NCI-H82 treated with DMSO at 0.1 percent for 48 hours (cell line): ENCODE measurements at regions not wholly inside any gene's neighbourhood (a gene's known extent, or its start where the extent isn't known, plus 50 kb on each side); places are given as distances from the start of the nearest gene placed in this dataset.
A peak's percentile ranks its signal among the peaks of the same experiment; 100 is the strongest.

Source experiments
- DNase-seq: peaks from one replicate; lab custom pipeline; 2025; ENCODE audit not compliant: unreplicated experiment; lab: John Stamatoyannopoulos, UW

DNA sequence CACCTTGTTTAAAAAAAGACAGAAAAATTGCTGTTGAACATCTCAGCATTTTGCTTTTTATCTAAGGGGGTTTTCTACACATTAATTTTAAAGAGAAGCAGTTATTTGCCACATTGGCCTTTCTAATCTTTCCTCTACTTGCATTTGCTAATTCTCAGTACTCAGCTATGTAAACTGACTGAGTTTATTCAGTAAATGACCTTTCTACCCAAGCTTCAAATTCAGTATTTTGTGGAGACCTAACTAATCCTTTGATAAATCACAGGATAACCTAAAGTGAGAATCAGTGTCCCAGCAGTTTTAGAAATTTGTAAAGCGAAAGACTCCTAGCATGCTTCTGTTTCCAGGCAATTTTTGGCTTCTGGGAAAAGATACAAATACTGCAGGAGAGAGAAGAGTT lies 288.4 kb downstream of the ASXL3 start:
- DNase-seq = no peak

DNA sequence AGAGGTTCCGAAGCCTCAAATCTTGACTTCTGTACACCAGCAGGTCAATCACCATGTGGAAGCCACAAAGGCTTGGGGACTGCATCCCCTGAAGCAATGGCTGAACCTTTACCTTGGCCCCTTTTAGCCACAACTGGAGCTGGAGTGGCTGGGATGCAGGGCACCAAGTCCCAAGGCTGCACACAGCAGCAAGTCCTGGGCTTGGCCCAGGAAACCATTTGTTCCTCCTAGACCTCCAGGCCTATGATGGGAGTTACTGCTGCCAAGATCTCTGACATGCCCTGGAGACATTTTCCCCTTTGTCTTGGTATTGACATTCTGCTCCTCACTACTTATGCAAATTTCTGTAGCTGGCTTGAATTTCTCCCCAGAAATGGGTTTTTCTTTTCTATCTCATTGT lies 285.9 kb downstream of the ASXL3 start:
- no peak for DNase-seq

DNA sequence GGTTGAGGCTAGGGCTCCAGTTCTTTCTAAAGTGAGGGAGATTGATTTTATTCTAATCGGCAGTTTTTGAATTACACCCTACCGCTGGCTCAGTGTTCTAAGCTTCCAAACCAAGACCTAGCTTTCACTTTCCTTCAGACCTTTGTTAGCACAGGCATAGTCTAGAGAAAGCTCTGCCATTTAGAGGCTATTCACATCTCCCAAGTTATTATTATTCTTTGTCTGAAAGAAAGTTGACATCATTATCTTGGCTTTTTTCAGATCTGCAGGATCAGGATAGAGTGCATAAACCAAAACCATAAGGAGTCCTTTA lies 276.8 kb downstream of the ASXL3 start:
- DNase-seq = no peak

DNA sequence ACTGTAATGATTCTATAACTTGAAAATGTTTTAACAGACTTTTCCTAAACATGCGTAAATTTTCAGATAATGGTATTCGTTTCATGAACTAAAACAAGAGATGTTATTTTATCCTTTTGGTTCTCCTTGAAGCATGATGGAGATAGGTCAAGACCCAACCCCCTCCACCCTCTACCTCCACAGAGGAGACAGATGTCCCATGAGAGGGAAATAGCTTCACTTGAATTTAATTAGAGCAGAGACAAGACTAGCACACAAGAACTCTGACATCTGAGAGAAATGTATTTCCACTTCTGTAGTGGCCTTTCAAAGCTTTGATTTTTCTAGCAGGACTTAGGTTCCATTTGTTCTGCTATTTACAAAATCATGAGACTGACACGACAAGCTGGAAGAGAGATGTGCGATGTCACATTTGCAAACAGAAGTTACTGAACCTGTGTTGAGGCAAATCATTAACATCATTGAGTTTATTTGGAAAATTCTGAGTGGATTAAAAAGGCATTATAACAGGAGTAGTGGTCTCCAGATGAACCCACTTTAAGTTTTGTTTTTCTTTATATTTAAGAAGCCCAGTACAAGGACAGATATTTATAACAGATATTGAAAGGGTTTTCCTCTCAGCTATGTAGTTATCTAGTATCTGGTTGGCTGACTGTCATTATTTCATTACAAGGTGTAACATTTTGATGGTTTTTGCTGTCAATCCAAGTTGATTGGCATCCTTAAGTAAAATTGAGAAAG lies 276.2 kb downstream of the ASXL3 start:
- no peak for DNase-seq

DNA sequence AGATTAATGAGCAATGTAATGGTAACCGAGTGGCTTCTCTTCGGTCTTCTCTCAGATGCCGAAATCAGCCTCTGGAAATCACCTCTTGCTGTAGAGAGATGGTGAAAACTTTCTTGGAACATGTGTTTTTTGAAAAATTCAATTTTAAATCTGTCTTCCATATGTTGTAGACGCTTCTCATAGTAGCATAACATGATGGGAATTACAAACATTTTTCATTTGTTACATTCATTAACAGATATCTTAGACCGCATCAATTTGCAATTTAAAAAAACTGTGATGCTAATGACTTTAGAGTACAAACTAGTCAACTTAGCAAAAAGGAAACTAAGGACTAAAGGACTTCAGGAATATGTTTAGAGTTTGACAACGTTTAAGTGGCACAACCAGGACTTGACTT lies 275.2 kb downstream of the ASXL3 start:
- no peak for DNase-seq

DNA sequence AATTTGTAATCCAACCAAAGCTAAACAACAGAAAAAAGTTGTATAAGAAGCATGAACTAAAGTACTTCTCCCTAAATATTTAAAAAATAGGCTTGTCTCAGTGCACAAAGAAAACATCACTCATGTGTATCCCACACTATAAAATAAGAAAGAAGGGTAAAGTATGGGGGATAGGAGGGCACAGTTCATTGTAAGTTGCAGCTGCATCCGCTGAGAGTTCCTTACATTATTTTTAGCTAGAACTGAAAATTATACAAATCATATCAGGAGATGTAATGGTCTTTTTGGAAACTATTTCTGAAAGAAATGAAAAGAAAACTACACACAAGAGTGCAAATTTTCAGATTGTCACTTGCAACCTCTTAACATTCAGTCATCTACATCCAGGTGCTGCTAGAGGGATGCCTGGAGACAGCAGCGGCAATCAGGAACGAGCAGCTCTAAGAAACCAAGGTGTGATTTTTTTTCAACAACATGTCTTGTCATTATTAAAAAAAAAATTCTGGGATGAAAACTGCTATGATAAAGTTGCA lies 273.6 kb downstream of the ASXL3 start:
- no peak for DNase-seq

DNA sequence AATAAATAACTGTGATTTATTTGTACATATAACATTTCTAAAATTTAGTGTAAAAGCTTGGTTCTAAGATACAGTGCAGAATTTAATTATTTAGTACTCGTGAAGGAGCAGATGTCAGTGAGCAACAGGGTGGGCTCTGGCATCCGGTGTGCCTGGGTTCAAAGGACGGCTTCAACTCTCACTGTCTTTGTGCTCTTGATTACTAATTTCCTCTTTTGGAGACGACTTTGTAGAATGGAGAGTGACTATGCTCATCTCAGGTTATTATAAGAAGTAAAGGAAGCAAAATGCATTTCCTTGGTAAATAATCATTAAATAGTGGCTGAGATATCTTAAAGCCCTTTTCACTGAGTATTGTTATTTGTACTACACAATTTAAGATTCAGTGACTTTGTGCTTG lies 271.7 kb downstream of the ASXL3 start:
- no peak for DNase-seq

DNA sequence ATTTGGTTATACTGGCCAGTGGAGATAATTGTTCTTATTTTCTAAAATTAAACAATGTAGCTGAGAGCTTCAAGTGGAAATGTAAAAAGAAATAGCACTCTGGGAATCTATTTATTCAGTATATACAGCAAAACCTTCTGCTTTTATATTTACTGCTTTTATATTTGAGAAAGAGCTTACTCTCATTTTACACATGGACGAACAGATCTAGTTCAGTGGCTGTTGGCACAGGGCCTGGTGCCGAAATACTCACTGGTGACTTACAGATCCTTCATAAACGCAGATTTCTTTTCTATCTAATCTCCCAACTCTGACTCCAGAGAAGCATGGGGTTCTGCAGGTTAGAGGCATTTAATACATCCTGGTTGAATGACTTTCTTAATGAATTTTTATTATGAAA lies 266.2 kb downstream of the ASXL3 start:
- no peak for DNase-seq

DNA sequence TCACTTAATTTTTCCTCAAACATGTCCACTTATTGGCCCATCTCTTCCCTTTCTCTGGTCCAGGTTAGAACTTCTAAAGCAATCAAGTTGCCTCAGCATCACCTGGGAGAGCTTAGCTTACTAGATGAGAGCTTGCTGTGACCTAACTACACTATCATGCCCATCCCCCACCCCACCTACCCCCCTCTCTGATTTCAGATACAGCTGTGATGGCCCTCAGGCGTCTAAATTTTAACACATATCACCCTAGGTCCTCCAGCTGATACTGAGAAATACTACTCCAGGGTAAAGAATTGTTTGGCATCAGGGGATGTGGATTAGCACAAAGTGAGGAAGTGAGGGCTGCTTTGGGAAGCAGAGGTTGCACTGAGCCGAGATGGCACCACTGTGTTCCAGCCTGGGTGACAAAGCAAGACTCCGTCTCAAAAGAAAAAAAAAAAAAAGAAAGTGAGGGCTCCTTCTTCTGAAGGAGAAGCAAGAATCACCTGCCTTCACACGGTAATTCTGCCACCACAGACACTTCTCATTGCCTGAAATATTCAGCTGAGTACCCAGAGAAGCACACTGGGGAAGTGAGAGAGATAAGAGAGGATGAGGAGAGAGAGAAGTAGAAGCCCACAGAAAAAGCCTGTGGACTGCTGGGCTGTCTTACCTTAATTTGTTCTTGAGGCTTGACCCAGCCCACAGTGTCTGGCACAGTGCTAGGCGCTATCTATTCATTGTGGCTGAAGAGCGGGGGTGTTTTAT lies 263.4 kb downstream of the ASXL3 start:
- DNase-seq = no peak

DNA sequence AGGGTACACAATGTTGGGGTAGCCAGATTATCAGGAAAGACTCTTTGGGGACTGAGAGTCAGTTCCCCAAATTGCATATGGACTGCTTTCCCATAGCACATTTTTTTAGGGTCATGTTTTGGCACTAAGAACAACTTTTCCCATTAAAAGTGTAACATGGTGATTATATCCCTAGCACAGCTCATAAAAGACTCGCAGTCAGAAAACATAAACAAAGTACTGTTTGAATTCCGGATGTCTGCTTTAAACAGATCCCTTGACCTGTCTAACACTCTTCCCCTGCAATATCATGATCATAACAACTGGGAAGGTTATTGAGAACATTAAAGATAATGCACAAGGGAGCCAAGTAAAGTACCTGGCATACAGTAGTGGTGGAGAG lies 262.2 kb downstream of the ASXL3 start:
- DNase-seq = no peak

DNA sequence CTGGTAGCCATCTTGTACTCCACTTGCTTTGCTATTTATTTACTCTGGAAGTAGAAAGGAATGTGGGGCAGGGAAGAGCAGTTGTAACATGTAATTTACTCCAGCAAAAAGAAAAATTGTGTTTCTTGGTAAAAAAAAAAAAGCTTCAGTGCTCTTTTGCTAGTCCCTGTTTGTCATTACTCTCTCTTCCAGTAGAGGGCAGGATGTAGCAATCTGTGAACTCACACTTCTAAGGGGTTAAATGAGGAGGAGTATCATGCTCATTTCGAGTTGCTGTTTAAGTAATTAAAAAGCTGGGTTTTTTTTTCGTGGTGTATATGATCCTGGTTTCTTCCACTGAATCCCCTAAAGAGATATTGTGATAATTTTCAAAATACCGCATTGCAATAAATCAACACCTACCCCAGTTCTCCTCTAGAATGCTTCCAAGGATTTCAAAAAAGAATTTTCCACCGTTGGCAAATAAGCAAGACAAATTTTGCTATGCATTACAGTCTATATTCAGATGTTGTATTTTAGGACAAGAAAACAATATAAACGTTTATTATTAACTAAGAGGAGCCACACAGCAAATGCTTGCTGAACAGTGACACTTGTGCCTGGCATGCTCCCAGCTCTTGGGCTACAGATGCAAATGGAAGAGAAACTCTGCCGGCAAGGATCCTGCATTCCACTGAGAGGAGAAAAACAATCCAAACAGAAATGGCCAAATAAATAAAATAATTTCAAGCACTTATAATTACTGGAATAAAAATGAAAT lies 261.6 kb downstream of the ASXL3 start:
- peak; percentile 12 for DNase-seq

DNA sequence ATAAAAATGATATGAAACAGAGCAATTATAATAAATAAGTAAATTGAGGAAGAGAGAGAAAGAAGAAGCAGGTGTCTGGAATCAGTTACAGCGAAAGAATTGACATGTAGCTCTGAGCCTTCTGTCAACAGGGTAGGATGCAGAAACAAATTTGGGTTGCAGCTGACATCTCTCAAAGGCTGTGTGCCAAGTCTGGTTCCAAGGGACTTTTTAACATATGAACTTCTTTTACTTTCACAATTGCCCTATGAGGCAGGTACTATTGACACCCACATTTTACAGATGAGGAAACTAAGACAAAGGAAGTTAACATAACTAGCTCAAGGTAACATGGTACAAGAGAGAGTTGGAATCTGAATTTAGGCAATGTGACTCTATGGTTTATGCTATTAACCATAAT lies 260.0 kb downstream of the ASXL3 start:
- DNase-seq = no peak

DNA sequence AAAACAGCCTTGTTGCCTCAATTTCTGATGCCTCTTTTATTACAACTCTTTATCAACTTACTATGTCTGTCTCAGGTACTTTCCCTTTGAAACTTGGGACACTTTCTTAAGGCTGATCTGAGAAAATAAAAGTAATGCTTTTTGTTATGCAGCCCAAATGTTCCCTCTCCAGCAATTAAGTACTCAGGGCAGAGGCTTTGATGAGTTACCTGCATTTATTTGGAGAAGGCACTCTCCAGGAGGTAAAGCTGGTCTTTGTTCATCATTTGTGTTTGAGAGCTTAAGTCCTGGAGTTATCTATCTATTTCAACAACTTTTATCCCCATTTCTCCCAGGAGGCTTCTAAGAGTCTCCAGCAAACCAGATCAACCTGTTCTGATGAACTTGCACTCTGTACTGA lies 259.2 kb downstream of the ASXL3 start:
- DNase-seq = no peak

DNA sequence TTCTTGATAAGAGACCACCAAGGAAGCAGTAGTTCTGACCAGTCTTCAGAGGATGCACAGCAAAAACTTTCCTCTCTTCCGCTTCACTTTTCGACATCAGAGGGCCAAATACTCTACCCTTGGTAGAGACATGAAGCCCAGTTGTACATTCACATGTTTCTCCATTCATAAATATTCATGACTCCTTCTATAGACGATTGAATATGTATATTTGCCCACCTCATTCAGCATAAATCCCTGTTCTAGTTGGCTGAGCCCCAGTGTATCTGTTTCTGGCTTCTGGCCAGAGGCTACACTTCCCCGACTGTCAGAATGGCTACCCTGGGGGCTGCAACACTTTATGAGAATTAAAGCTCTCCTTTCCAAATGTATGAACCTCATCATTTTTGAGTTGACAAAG lies 258.5 kb downstream of the ASXL3 start:
- DNase-seq = no peak

DNA sequence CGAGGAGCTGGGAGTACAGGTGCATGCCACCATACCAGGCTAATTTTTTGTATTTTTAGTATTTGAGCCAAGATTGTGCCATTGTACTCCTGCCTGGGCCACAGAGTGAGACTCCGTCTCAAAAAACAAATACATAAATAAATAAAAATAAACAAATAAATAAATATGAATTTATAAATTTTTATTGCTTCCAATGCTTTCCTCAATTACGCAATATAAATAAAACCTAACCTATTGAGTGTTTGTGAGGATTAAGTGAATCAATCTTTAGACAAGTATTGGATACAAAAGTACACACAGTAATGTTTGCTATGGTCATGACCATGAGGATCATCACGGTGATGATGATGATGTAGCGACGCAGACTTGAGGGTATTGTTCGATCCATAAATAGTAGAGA lies 257.4 kb downstream of the ASXL3 start:
- no peak for DNase-seq

DNA sequence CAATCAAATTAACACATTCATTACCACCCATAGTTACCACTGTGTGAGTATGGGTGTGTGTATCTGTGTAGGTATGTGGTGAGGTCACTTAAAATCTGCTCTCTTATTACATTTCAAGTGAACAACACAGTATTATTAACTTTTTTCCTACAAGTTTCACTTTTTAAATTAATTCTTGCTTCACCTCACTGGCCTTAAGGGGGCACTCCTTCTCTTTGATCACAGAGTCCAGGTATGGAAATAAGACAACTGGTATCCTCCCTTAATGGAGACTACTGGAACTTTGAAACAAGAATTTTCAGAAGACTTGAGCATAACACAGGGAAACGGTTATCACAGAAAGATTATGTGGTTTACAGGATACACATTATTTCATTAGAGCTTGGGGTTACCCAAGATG lies 255.8 kb downstream of the ASXL3 start:
- DNase-seq = no peak

DNA sequence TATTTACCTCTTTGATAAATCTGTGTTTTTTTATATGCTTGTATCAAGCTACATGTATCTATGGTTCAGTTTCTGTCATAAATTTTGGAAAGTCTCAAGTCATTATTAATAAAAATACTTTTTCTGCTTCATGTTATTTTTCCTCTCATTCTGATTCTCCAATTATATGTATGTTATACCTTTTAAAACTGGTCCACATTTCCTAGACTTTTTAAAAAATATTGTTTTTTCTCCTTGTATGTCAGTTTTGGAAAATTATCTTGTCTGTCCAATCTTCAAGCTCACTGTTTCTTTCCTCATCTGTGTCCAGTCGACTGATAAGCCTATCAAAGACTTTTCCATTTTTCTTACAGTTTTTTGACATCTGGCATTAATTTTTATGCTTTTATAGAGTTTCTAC lies 253.4 kb downstream of the ASXL3 start:
- DNase-seq = no peak

DNA sequence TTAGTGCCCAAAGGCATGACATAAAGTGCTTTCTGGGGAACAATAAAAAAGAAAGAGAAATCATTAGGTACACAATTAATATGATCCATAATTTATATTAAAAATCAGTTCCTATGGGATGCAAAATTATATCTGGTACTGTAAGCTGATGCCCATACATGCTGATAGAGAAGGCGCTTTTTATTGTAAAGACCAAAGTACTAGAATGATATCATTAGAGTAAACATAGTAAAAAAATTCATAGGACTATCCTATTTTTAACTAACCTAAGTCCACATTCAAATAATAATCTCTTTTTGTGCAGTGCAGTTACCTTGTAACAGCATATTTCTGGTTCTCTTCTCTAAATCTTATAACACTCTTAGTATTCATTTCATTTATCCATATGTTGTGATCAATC lies 252.2 kb downstream of the ASXL3 start:
- DNase-seq = no peak

DNA sequence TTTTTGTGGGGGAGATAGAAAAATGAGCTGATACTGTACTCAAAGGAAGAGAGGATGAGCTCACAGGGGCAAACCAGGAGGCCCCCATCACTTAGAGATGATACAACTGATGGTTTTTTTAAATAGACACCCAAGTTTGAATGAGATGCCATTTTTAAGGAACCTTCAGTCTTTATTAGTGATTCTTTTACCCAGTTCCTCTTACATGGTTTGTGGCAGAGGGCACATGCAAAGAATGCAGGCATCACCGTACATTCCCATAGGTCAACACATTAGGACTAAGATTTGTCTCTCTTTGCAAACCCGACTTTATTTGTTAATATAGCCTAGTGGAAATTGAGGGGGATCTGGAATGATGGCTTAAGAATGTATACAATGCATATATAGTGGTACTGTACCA lies 250.9 kb downstream of the ASXL3 start:
- DNase-seq = no peak

DNA sequence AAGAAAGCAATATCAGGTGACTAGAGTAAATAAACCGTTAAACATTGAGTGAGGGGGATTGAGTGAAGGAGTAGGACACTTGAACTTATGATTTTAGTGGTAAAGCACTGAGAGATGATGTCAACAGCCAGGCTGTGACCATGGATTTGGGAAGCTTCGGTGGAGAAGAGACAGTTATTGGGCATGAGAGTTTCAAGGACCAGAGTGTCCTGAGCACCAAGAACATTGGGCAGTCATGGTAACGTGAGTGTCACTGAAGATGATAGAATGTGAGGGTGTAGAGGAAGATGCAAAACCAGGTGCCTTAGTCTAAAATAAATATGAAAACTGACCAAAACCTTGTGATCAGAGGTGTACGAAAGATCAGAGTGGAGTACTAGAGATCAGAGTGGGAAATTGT lies 248.1 kb downstream of the ASXL3 start:
- DNase-seq = no peak

DNA sequence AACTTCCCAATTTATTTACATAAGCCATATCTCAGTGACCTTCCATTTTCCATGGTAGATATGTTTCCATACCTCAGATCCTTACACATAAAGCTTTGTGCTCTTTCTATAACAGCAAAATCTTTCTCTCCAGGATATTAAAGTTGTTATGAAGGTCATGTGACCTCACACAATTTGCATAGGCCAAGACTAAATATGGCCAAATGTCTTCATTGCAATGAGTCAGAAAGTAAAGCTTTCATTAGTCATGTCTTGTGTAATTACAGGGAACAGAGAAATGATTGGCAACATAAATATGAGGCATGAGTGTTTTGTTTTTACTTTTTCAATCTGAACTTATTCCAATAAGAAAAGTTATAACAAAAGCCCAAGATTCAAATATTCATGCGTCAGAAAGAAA lies 243.5 kb downstream of the ASXL3 start:
- DNase-seq = no peak
